HG02798 (cell line): ENCODE measurements at regions not wholly inside any gene's neighbourhood (a gene's known extent, or its start where the extent isn't known, plus 50 kb on each side); places are given as distances from the start of the nearest gene placed in this dataset.
"Not testable (repeated sequence)": the region's sequence is repeated elsewhere in the genome, so short reads cannot be mapped to it uniquely, and the experiment has no call there.

Source experiments
- ATAC-seq: cut with Tn5 transposase; IDR thresholded peaks from one replicate; pipeline ENCODE4 v1.9.1; 2021; ENCODE audit warnings: mild to moderate bottlenecking; ENCODE audit not compliant: unreplicated experiment, poor library complexity

- not testable (repeated sequence) for ATAC-seq
Observed at GRCh38 chr3:4213420-4213819, 89.7 kb upstream of the SETMAR start.

- ATAC-seq = not testable (repeated sequence)
Observed at GRCh38 chr3:4216974-4217373, 86.2 kb upstream of the SETMAR start.

GRCh38 chr3:4218456-4219226, 84.5 kb upstream of the SETMAR start:
- no peak for ATAC-seq

- ATAC-seq = no peak
Observed at GRCh38 chr3:4219227-4219568, 84.0 kb upstream of the SETMAR start.

GRCh38 chr3:4220065-4220464, 83.1 kb upstream of the SETMAR start:
- ATAC-seq = no peak

- no peak for ATAC-seq
Observed at GRCh38 chr3:4222574-4223175, 80.5 kb upstream of the SETMAR start.

GRCh38 chr3:4223777-4224176, 79.4 kb upstream of the SETMAR start:
- ATAC-seq = no peak

GRCh38 chr3:4224331-4224730, 78.8 kb upstream of the SETMAR start:
- ATAC-seq = no peak

GRCh38 chr3:4225005-4225471, 78.1 kb upstream of the SETMAR start:
- ATAC-seq = no peak

GRCh38 chr3:4228295-4228694, 74.9 kb upstream of the SETMAR start:
- ATAC-seq = no peak

- no peak for ATAC-seq
Observed at GRCh38 chr3:4231041-4231440, 72.1 kb upstream of the SETMAR start.

- no peak for ATAC-seq
Observed at GRCh38 chr3:4232798-4233197, 70.4 kb upstream of the SETMAR start.

GRCh38 chr3:4233488-4233887, 69.7 kb upstream of the SETMAR start:
- no peak for ATAC-seq

GRCh38 chr3:4234889-4235288, 68.3 kb upstream of the SETMAR start:
- no peak for ATAC-seq

GRCh38 chr3:4235690-4236089, 67.5 kb upstream of the SETMAR start:
- ATAC-seq = no peak

GRCh38 chr3:4241595-4242170, 61.5 kb upstream of the SETMAR start:
- no peak for ATAC-seq

- ATAC-seq = no peak
Observed at GRCh38 chr3:4245671-4246070, 57.5 kb upstream of the SETMAR start.

GRCh38 chr3:4247391-4247790, 55.8 kb upstream of the SETMAR start:
- ATAC-seq = no peak

GRCh38 chr3:4250064-4250463, 53.1 kb upstream of the SETMAR start:
- ATAC-seq = no peak

GRCh38 chr3:4251412-4251811, 51.8 kb upstream of the SETMAR start:
- no peak for ATAC-seq

GRCh38 chr3:4253072-4253832, 49.9 kb upstream of the SETMAR start:
- ATAC-seq = not testable (repeated sequence)
